GM19463 (cell line): ENCODE measurements at regions not wholly inside any gene's neighbourhood (a gene's known extent, or its start where the extent isn't known, plus 50 kb on each side); places are given as distances from the start of the nearest gene placed in this dataset.
"Not testable (repeated sequence)": the region's sequence is repeated elsewhere in the genome, so short reads cannot be mapped to it uniquely, and the experiment has no call there.

Experiments used
- ATAC-seq: cut with Tn5 transposase; IDR thresholded peaks from one replicate; pipeline ENCODE4 v1.9.1; 2021; ENCODE audit warnings: mild to moderate bottlenecking, moderate library complexity; ENCODE audit not compliant: unreplicated experiment

GRCh38 chr14:55973285-55973800, 144.9 kb upstream of the PELI2 start:
- no peak for ATAC-seq

- no peak for ATAC-seq
These were observed 144.1 kb upstream of the PELI2 start for GRCh38 chr14:55973911-55974630.

- ATAC-seq, result no peak
These were observed 142.8 kb upstream of the PELI2 start for GRCh38 chr14:55975281-55975910.

- no peak for ATAC-seq
These were observed 142.0 kb upstream of the PELI2 start for GRCh38 chr14:55976219-55976618.

- no peak for ATAC-seq
These were observed 141.6 kb upstream of the PELI2 start for GRCh38 chr14:55976655-55977054.

- no peak for ATAC-seq
These were observed 140.6 kb upstream of the PELI2 start for GRCh38 chr14:55977392-55978150.

GRCh38 chr14:55979096-55979495, 139.1 kb upstream of the PELI2 start:
- ATAC-seq, result no peak

GRCh38 chr14:55979781-55980180, 138.4 kb upstream of the PELI2 start:
- no peak for ATAC-seq

GRCh38 chr14:55980970-55981369, 137.2 kb upstream of the PELI2 start:
- ATAC-seq, result no peak

GRCh38 chr14:55986069-55986468, 132.1 kb upstream of the PELI2 start:
- ATAC-seq, result no peak

GRCh38 chr14:56000846-56001245, 117.4 kb upstream of the PELI2 start:
- ATAC-seq, result no peak

- ATAC-seq, result no peak
These were observed 115.9 kb upstream of the PELI2 start for GRCh38 chr14:56002342-56002741.

- no peak for ATAC-seq
These were observed 115.2 kb upstream of the PELI2 start for GRCh38 chr14:56002876-56003625.

- ATAC-seq, result no peak
These were observed 113.9 kb upstream of the PELI2 start for GRCh38 chr14:56004323-56004722.

GRCh38 chr14:56004786-56005185, 113.4 kb upstream of the PELI2 start:
- ATAC-seq, result peak; percentile 93

- ATAC-seq, result peak; percentile 46
These were observed 112.8 kb upstream of the PELI2 start for GRCh38 chr14:56005191-56006053.

- ATAC-seq, result not testable (repeated sequence)
These were observed 110.7 kb upstream of the PELI2 start for GRCh38 chr14:56007491-56007890.

GRCh38 chr14:56008150-56008549, 110.1 kb upstream of the PELI2 start:
- no peak for ATAC-seq

GRCh38 chr14:56008661-56009060, 109.5 kb upstream of the PELI2 start:
- ATAC-seq, result not testable (repeated sequence)

GRCh38 chr14:56023661-56024081, 94.5 kb upstream of the PELI2 start:
- ATAC-seq, result no peak
